HL-60 (cell line): ENCODE measurements at regions not wholly inside any gene's neighbourhood (a gene's known extent, or its start where the extent isn't known, plus 50 kb on each side); places are given as distances from the start of the nearest gene placed in this dataset.

Experiments used
- CTCF ChIP-seq: IDR thresholded peaks from one replicate; pipeline ENCODE4 v1.5.1; 2011; ENCODE audit warnings: low read length, control low read depth, inconsistent platforms; ENCODE audit not compliant: insufficient read depth
- GABPA ChIP-seq: IDR thresholded peaks from 2 replicates; pipeline ENCODE4 v1.6.1; 2012; ENCODE audit warnings: low read depth
- REST ChIP-seq: IDR thresholded peaks from 2 replicates; pipeline ENCODE4 v1.6.1; 2012; ENCODE audit warnings: low read depth; ENCODE audit not compliant: insufficient replicate concordance
- SPI1 ChIP-seq: IDR thresholded peaks from 2 replicates; pipeline ENCODE4 v1.6.1; 2012; ENCODE audit warnings: low read depth, mild to moderate bottlenecking, borderline replicate concordance

- TF ChIP-seq CTCF, result no peak
- no peak for TF ChIP-seq REST
- TF ChIP-seq SPI1, result no peak
- TF ChIP-seq GABPA, result no peak
Measured at GRCh38 chr15:34646918-34647317, 63.5 kb upstream of the GOLGA8B start.
